Esophagus squamous epithelium (tissue), 4 donors: ENCODE measurements at regions not wholly inside any gene's neighbourhood (a gene's known extent, or its start where the extent isn't known, plus 50 kb on each side); places are given as distances from the start of the nearest gene placed in this dataset.

Experiments used
- POLR2A ChIP-seq, 4 donors: fragments of 450-650 bp; IDR thresholded peaks; one replicate each; pipeline ENCODE4 v1.6.1; 2017; ENCODE audit warnings: antibody characterized with exemption in 4 of 4, mild to moderate bottlenecking in 4 of 4, moderate library complexity in 3 of 4
- TF ChIP-seq, protein P1 (sequence below), 6 experiments: fragments of 450-650 bp in 4 of 6; fragments of 200-600 bp in 2 of 6; sonication (generic) in 2 of 6; IDR thresholded peaks; one replicate each; pipeline ENCODE4 v1.5.1; 2016 to 2019; ENCODE audit warnings: antibody characterized with exemption in 6 of 6, mild to moderate bottlenecking in 4 of 6, moderate library complexity in 4 of 6

- TF ChIP-seq, protein P1, sequence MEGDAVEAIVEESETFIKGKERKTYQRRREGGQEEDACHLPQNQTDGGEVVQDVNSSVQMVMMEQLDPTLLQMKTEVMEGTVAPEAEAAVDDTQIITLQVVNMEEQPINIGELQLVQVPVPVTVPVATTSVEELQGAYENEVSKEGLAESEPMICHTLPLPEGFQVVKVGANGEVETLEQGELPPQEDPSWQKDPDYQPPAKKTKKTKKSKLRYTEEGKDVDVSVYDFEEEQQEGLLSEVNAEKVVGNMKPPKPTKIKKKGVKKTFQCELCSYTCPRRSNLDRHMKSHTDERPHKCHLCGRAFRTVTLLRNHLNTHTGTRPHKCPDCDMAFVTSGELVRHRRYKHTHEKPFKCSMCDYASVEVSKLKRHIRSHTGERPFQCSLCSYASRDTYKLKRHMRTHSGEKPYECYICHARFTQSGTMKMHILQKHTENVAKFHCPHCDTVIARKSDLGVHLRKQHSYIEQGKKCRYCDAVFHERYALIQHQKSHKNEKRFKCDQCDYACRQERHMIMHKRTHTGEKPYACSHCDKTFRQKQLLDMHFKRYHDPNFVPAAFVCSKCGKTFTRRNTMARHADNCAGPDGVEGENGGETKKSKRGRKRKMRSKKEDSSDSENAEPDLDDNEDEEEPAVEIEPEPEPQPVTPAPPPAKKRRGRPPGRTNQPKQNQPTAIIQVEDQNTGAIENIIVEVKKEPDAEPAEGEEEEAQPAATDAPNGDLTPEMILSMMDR (IDR thresholded peaks at IDR 0.05): no peak
- no peak for TF ChIP-seq POLR2A (IDR thresholded peaks at IDR 0.05)
Measured at GRCh38 chr3:22759636-22760310, 443.4 kb upstream of the UBE2E2 start.
